ENCODE measurements at regions not wholly inside any gene's neighbourhood (a gene's known extent, or its start where the extent isn't known, plus 50 kb on each side); places are given as distances from the start of the nearest gene placed in this dataset.
"Not testable (repeated sequence)": the region's sequence is repeated elsewhere in the genome, so short reads cannot be mapped to it uniquely, and the experiment has no call there.

GRCh38 chr2:146734042-146734820, 1110.6 kb upstream of the ACVR2A start:
- DNase-seq, result no peak

- DNase-seq, result no peak
Observed at GRCh38 chr2:146730882-146731281, 1113.9 kb upstream of the ACVR2A start.

- DNase-seq, result no peak
Observed at GRCh38 chr2:146721486-146721885, 1123.3 kb upstream of the ACVR2A start.

- no peak for DNase-seq
Observed at GRCh38 chr2:146720170-146720569, 1124.7 kb upstream of the ACVR2A start.

- no peak for DNase-seq
Observed at GRCh38 chr2:146716591-146716990, 1128.2 kb upstream of the ACVR2A start.

- DNase-seq, result no peak
Observed at GRCh38 chr2:146709004-146709403, 1135.8 kb upstream of the ACVR2A start.

GRCh38 chr2:146701183-146701582, 1143.6 kb upstream of the ACVR2A start:
- no peak for DNase-seq

GRCh38 chr2:146697307-146697706, 1147.5 kb upstream of the ACVR2A start:
- no peak for DNase-seq

- DNase-seq, result not testable (repeated sequence)
Observed at GRCh38 chr2:146696787-146697186, 1148.0 kb upstream of the ACVR2A start.

GRCh38 chr2:146681991-146682390, 1162.8 kb upstream of the ACVR2A start:
- no peak for DNase-seq

GRCh38 chr2:146678516-146678915, 1166.3 kb upstream of the ACVR2A start:
- DNase-seq, result no peak

GRCh38 chr2:146677280-146677679, 1167.5 kb upstream of the ACVR2A start:
- no peak for DNase-seq

- DNase-seq, result no peak
Observed at GRCh38 chr2:146669735-146670134, 1175.1 kb upstream of the ACVR2A start.

GRCh38 chr2:146666340-146666739, 1178.5 kb upstream of the ACVR2A start:
- DNase-seq, result no peak

GRCh38 chr2:146665800-146666199, 1179.0 kb upstream of the ACVR2A start:
- DNase-seq, result no peak

- DNase-seq, result no peak
Observed at GRCh38 chr2:146661473-146662096, 1183.2 kb upstream of the ACVR2A start.

GRCh38 chr2:146659976-146660375, 1184.9 kb upstream of the ACVR2A start:
- no peak for DNase-seq

GRCh38 chr2:146652311-146652710, 1192.5 kb upstream of the ACVR2A start:
- no peak for DNase-seq

- no peak for DNase-seq
Observed at GRCh38 chr2:146651361-146651760, 1193.5 kb upstream of the ACVR2A start.

- DNase-seq, result no peak
Observed at GRCh38 chr2:146642066-146642465, 1202.8 kb upstream of the ACVR2A start.

GRCh38 chr2:146634230-146635097, 1210.4 kb upstream of the ACVR2A start:
- no peak for DNase-seq

- no peak for DNase-seq
Observed at GRCh38 chr2:146633159-146633558, 1211.7 kb upstream of the ACVR2A start.

- DNase-seq, result no peak
Observed at GRCh38 chr2:146632707-146633106, 1212.1 kb upstream of the ACVR2A start.

Data from activated T-cell treated with anti-CD3 and anti-CD28 coated beads, Interleukin-2, amount 50 U/mL, for 1 hour (primary cell).